ENCODE measurements at regions not wholly inside any gene's neighbourhood (a gene's known extent, or its start where the extent isn't known, plus 50 kb on each side); places are given as distances from the start of the nearest gene placed in this dataset.

- no peak for DNase-seq (ENCODE audit: low read depth in 1 of 2, low spot score in 2 of 2)
- POLR2A ChIA-PET (ENCODE audit: partially characterized antibody): no interaction called here
- H4K5ac ChIP-seq (ENCODE audit: insufficient read length, low read depth, low read length): no peak overlapping the region
- no peaks in the 10 kb centered on the region for H3K79me2 ChIP-seq (ENCODE audit: control insufficient read depth in 1 of 2, insufficient read depth in 2 of 2, low read length in 2 of 2)
- H3K79me1 ChIP-seq (ENCODE audit: low read depth, low read length): no peaks in the 10 kb centered on the region
- H3K18ac ChIP-seq (ENCODE audit: extremely low read depth, low read length): no peak overlapping the region
- no peaks in the 10 kb centered on the region for H4K20me1 ChIP-seq (replicated peaks in 1 of 2; ENCODE audit: control insufficient read depth in 1 of 2, insufficient read depth in 2 of 2, low read length in 2 of 2)
- no peaks in the 10 kb centered on the region for H3K36me3 ChIP-seq (ENCODE audit: control insufficient read depth in 2 of 4, insufficient read depth in 4 of 4, low read length in 3 of 4)
- CTCF ChIA-PET (ENCODE audit: partially characterized antibody): no interaction called here
- no peak overlapping the region for H3K4me2 ChIP-seq (ENCODE audit: insufficient read depth in 1 of 2, low read depth in 2 of 2, low read length in 2 of 2)
- H3K27me3 ChIP-seq (replicated peaks in 1 of 4; ENCODE audit: control insufficient read depth in 3 of 4, extremely low read depth in 1 of 4, insufficient read depth in 3 of 4, low read length in 3 of 4): no peaks in the 10 kb centered on the region
- H3K9ac ChIP-seq (replicated peaks in 1 of 4; ENCODE audit: extremely low read depth in 1 of 4, low read depth in 3 of 4, low read length in 3 of 4): no peak overlapping the region
- H3K14ac ChIP-seq (ENCODE audit: insufficient read length): no peak overlapping the region
- H2AFZ ChIP-seq (ENCODE audit: low read length): no peak overlapping the region
- no peak overlapping the region for H2BK5ac ChIP-seq (ENCODE audit: low read depth, low read length)
- no peak overlapping the region for H2BK15ac ChIP-seq (ENCODE audit: low read length)
- H4K91ac ChIP-seq (replicated peaks; ENCODE audit: insufficient read length, low read length): no peak overlapping the region
- no peak overlapping the region for H4K8ac ChIP-seq (ENCODE audit: extremely low read depth, insufficient read depth, low read length)
- no peaks in the 10 kb centered on the region for H3K23me2 ChIP-seq (ENCODE audit: low read depth, low read length)
- H3K9me3 ChIP-seq (ENCODE audit: insufficient read depth in 2 of 2, low read depth in 1 of 2, low read length in 1 of 2): no peaks in the 10 kb centered on the region
- no peak overlapping the region for H3K23ac ChIP-seq (ENCODE audit: insufficient read length)
- no peak overlapping the region for H2BK120ac ChIP-seq (replicated peaks; ENCODE audit: low read depth, low read length)
- 57% methylated on average over 3 of the region's 3 CpGs; no CpG with 5 or more reads in 1 of the 2 experiments for WGBS, 2 experiments (ENCODE audit: extremely low coverage in 1 of 2, insufficient coverage in 1 of 2, insufficient read length in 1 of 2, insufficient replicate concordance in 2 of 2, low coverage in 1 of 2, low lambda C conversion rate in 2 of 2, missing lambda C conversion rate in 1 of 2)
- H2BK12ac ChIP-seq (ENCODE audit: low read depth, low read length): no peak overlapping the region
- FAIRE-seq: no peak
- H3K4ac ChIP-seq (replicated peaks; ENCODE audit: insufficient read length, low read depth, low read length): no peak overlapping the region
- H2BK20ac ChIP-seq (ENCODE audit: low read length): no peak overlapping the region
- no peak overlapping the region for H3K4me3 ChIP-seq (ENCODE audit: extremely low read depth in 1 of 4, insufficient read depth in 2 of 4, low read depth in 3 of 4, low read length in 4 of 4)
- no peaks in the 10 kb centered on the region for H3K4me1 ChIP-seq (replicated peaks in 1 of 4; ENCODE audit: control insufficient read depth in 3 of 4, insufficient read depth in 4 of 4, low read length in 3 of 4)
- H3K56ac ChIP-seq (replicated peaks; ENCODE audit: insufficient read length, low read depth, low read length): no peak overlapping the region
- H3K27ac ChIP-seq (ENCODE audit: low read depth, low read length): no peak overlapping the region
- H2AK5ac ChIP-seq (ENCODE audit: low read depth, low read length): no peak overlapping the region
- no peak for TF ChIP-seq KDM1A (IDR thresholded peaks at IDR 0.05; ENCODE audit: borderline replicate concordance, low read length)
- no peak for TF ChIP-seq FOSL1 (IDR thresholded peaks at IDR 0.05; ENCODE audit: insufficient read depth, low read depth, low read length)
- no peak for TF ChIP-seq YY1 (IDR thresholded peaks at IDR 0.05; ENCODE audit: low read depth, low read length)
- no peak for TF ChIP-seq BCL11A (IDR thresholded peaks at IDR 0.05; ENCODE audit: low read depth in 2 of 2, low read length in 2 of 2)
- TF ChIP-seq SIRT6 (IDR thresholded peaks at IDR 0.05; ENCODE audit: low read length): no peak
- TF ChIP-seq JUN (IDR thresholded peaks at IDR 0.05; ENCODE audit: low read depth, low read length): no peak
- TF ChIP-seq CTCF (IDR thresholded peaks at IDR 0.05; ENCODE audit: control extremely low read depth in 1 of 3, insufficient read depth in 1 of 3, low read depth in 1 of 3, low read length in 3 of 3): no peak
- no peak for TF ChIP-seq SIX5 (IDR thresholded peaks at IDR 0.05; ENCODE audit: low read depth, low read length)
- no peak for TF ChIP-seq HDAC6 (IDR thresholded peaks at IDR 0.05; ENCODE audit: low read depth, low read length)
- TF ChIP-seq GTF2F1 (IDR thresholded peaks at IDR 0.05; ENCODE audit: borderline replicate concordance, low read depth, low read length): no peak
- no peak for TF ChIP-seq SP2 (IDR thresholded peaks at IDR 0.05; ENCODE audit: low read length)
- no peak for TF ChIP-seq TEAD4 (IDR thresholded peaks at IDR 0.05; ENCODE audit: low read depth, low read length)
- no peak for TF ChIP-seq RAD21 (IDR thresholded peaks at IDR 0.05 in 1 of 2, conservative IDR thresholded peaks at IDR 0.05 in 1 of 2; ENCODE audit: low read depth in 2 of 2, low read length in 2 of 2)
- TF ChIP-seq SRF (IDR thresholded peaks at IDR 0.05; ENCODE audit: low read depth, low read length): no peak
These were observed 540.2 kb upstream of the CT83 start for GRCh38 chrX:117002981-117003380.

Data from H1 (cell line).